HCT116 (cell line): ENCODE measurements at regions not wholly inside any gene's neighbourhood (a gene's known extent, or its start where the extent isn't known, plus 50 kb on each side); places are given as distances from the start of the nearest gene placed in this dataset.

Experiments used
- CTCF ChIP-seq, 3 experiments: fragments of 200-600 bp in 1 of 3; sonication (generic) in 1 of 3; IDR thresholded peaks in 2 of 3; conservative IDR thresholded peaks in 1 of 3; 2 replicates each; pipeline ENCODE4 v1.5.1; 2012 to 2017; ENCODE audit warnings: low read depth in 2 of 3, low read length in 2 of 3, antibody characterized with exemption in 1 of 3, borderline replicate concordance in 1 of 3, control low read depth in 1 of 3, mild to moderate bottlenecking in 1 of 3, mixed read lengths in 1 of 3, mixed run types in 1 of 3, moderate library complexity in 1 of 3; ENCODE audit not compliant: insufficient read depth in 1 of 3
- EZH2 ChIP-seq: fragments of 200-600 bp; sonication (generic); IDR thresholded peaks from 2 replicates; pipeline ENCODE4 v1.6.1; 2017; ENCODE audit warnings: antibody characterized with exemption, mixed run types
- MAX ChIP-seq: IDR thresholded peaks from 2 replicates; pipeline ENCODE4 v1.6.1; 2012
- POLR2A ChIP-seq: IDR thresholded peaks from 2 replicates; pipeline ENCODE4 v1.7.0; 2011; ENCODE audit warnings: borderline replicate concordance; ENCODE audit not compliant: insufficient read depth, insufficient read length; ENCODE audit errors: extremely low read depth
- YY1 ChIP-seq: IDR thresholded peaks from 2 replicates; pipeline ENCODE4 v1.6.1; 2011; ENCODE audit warnings: low read length, low read depth, moderate library complexity, mild to moderate bottlenecking; ENCODE audit not compliant: insufficient replicate concordance; ENCODE audit errors: extremely low read depth
- ZNF274 ChIP-seq: fragments of 200-500 bp; sonication (Bioruptor generic); IDR thresholded peaks from 2 replicates; pipeline ENCODE4 v1.6.1; 2014; ENCODE audit warnings: mild to moderate bottlenecking, low read depth, low read length, inconsistent platforms

- TF ChIP-seq POLR2A = no peak
- no peak for TF ChIP-seq ZNF274
- TF ChIP-seq CTCF (IDR thresholded peaks at IDR 0.05 in 2 of 3, conservative IDR thresholded peaks at IDR 0.05 in 1 of 3; ENCODE audit: borderline replicate concordance in 1 of 3, insufficient read depth in 1 of 3, low read depth in 2 of 3, low read length in 2 of 3) = no peak
- TF ChIP-seq YY1 = no peak
- TF ChIP-seq MAX = no peak
- no peak for TF ChIP-seq EZH2
Observed at GRCh38 chr14:55814873-55815272, 234.9 kb downstream of the KTN1 start.
